ENCODE measurements at regions not wholly inside any gene's neighbourhood (a gene's known extent, or its start where the extent isn't known, plus 50 kb on each side); places are given as distances from the start of the nearest gene placed in this dataset.

DNA sequence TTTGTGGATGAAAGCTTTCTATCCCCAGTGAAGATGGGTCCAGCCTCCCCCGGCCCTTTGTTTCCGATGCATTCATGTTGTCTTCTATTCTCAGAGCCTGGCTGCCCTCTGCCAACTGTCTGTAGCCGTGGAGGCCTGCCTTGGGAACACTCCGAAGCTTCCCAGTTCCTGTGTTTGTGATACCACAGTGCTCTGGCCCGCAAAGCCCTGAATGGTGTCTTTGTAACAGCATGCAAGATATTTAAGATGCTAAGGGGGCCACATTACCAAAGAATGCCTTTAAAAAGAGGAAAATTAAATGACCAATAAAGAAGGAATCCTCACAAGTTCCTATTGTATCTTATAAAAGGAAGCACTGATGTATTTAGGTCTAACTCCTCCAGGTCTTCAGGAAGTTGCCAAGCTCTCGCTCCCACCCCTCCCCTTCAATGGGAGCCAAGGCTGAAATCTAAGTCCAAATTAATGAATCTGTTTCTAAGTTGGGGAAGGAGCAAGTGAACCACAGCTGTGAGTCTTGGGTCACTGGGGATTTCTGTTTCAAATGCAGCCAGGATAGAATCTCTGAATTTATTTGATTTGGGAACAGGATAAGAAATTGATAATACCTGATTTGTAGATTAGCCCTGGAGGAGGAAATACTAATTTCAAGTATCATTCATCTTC is 596.1 kb downstream of the QKI start:
- Histone ChIP-seq H3K9me3 (no peaks in the 10 kb centered on the region), H3K4me1 (no peaks in the 10 kb centered on the region), H3K4me3 (no peak overlapping the region), H3K27me3 (no peaks in the 10 kb centered on the region), H3K27ac (no peak overlapping the region), H3K36me3 (no peaks in the 10 kb centered on the region)
- intact Hi-C loops (cut with DNase I), result no loop called here
- DNase-seq (ENCODE audit: extremely low spot score in 2 of 2), result no peak
- TF ChIP-seq, protein P1, sequence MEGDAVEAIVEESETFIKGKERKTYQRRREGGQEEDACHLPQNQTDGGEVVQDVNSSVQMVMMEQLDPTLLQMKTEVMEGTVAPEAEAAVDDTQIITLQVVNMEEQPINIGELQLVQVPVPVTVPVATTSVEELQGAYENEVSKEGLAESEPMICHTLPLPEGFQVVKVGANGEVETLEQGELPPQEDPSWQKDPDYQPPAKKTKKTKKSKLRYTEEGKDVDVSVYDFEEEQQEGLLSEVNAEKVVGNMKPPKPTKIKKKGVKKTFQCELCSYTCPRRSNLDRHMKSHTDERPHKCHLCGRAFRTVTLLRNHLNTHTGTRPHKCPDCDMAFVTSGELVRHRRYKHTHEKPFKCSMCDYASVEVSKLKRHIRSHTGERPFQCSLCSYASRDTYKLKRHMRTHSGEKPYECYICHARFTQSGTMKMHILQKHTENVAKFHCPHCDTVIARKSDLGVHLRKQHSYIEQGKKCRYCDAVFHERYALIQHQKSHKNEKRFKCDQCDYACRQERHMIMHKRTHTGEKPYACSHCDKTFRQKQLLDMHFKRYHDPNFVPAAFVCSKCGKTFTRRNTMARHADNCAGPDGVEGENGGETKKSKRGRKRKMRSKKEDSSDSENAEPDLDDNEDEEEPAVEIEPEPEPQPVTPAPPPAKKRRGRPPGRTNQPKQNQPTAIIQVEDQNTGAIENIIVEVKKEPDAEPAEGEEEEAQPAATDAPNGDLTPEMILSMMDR (IDR thresholded peaks at IDR 0.05), result no peak
- no peak for TF ChIP-seq POLR2A (IDR thresholded peaks at IDR 0.05)
- TF ChIP-seq POLR2AphosphoS5 (IDR thresholded peaks at IDR 0.05; ENCODE audit: insufficient read depth in 1 of 2, low read depth in 1 of 2), result no peak

DNA sequence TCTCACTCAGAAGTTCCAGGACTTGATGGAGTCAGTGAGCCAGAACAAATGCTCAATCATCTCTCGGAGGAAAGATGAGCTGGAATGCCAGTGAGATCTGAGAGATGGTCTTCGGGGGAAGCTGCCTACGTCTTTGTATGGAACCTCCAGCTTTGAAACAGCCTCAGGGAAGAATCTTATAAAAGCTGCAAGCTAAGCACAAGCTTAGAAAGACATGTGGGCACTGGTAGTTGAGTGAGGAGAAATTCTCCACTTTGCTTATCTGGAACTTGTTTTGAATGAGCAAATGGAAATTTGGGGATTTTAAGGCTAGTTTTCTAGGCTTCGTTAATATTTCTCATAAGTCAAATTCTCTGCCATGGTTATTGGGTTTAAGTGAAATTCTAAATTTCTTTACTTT is 594.4 kb downstream of the QKI start:
- Histone ChIP-seq H3K4me1 (no peaks in the 10 kb centered on the region), H3K4me3 (no peak overlapping the region), H3K9me3 (no peaks in the 10 kb centered on the region), H3K27ac (no peak overlapping the region), H3K27me3 (no peaks in the 10 kb centered on the region), H3K36me3 (no peaks in the 10 kb centered on the region)
- TF ChIP-seq, protein P1 (IDR thresholded peaks at IDR 0.05), result no peak
- TF ChIP-seq POLR2AphosphoS5 (IDR thresholded peaks at IDR 0.05; ENCODE audit: insufficient read depth in 1 of 2, low read depth in 1 of 2) (no peak), POLR2A (IDR thresholded peaks at IDR 0.05) (no peak)
- no peak for DNase-seq (ENCODE audit: extremely low spot score in 2 of 2)
- intact Hi-C loops (cut with DNase I), result no loop called here

- TF ChIP-seq, protein P1 (IDR thresholded peaks at IDR 0.05), result no peak
- TF ChIP-seq POLR2AphosphoS5 (IDR thresholded peaks at IDR 0.05; ENCODE audit: insufficient read depth in 1 of 2, low read depth in 1 of 2) (no peak), POLR2A (IDR thresholded peaks at IDR 0.05) (no peak)
- H3K9me3 ChIP-seq, result no peaks in the 10 kb centered on the region
- no peak overlapping the region for H3K27ac ChIP-seq
- H3K27me3 ChIP-seq, result no peaks in the 10 kb centered on the region
- intact Hi-C loops (cut with DNase I), result no loop called here
- DNase-seq (ENCODE audit: extremely low spot score in 2 of 2), result no peak
- H3K4me1 ChIP-seq, result no peaks in the 10 kb centered on the region
- no peaks in the 10 kb centered on the region for H3K36me3 ChIP-seq
- H3K4me3 ChIP-seq, result no peak overlapping the region
Measured at GRCh38 chr6:164007881-164008280, 593.4 kb downstream of the QKI start.

DNA sequence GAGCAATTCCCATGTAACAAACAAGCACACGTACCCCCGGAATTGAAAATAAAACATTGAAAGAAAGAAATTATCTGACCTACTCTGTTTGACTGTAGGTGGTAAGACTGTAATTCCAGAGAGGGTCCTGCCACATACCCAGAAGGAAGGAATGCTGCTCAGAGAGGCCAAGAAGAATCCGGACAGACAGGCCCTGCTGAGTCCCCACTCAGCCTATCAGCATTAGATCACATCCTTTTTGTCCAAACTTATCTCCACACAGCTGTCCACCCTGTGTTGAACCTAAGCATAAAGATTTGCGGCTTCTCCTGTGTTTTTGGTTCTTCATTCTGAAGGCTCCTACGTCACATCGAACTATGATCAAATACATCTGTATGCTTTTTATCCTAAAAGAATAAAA is 591.9 kb downstream of the QKI start:
- H3K4me3 ChIP-seq, result no peak overlapping the region
- H3K9me3 ChIP-seq, result no peaks in the 10 kb centered on the region
- H3K4me1 ChIP-seq, result no peaks in the 10 kb centered on the region
- no peak for DNase-seq (ENCODE audit: extremely low spot score in 2 of 2)
- H3K27ac ChIP-seq, result no peak overlapping the region
- TF ChIP-seq POLR2A (IDR thresholded peaks at IDR 0.05) (no peak), POLR2AphosphoS5 (IDR thresholded peaks at IDR 0.05; ENCODE audit: insufficient read depth in 1 of 2, low read depth in 1 of 2) (no peak)
- TF ChIP-seq, protein P1 (IDR thresholded peaks at IDR 0.05), result no peak
- intact Hi-C loops (cut with DNase I), result no loop called here
- no peaks in the 10 kb centered on the region for H3K36me3 ChIP-seq
- H3K27me3 ChIP-seq, result no peaks in the 10 kb centered on the region

- no peak for TF ChIP-seq POLR2A (IDR thresholded peaks at IDR 0.05)
- no peak for TF ChIP-seq POLR2AphosphoS5 (IDR thresholded peaks at IDR 0.05; ENCODE audit: insufficient read depth in 1 of 2, low read depth in 1 of 2)
- DNase-seq (ENCODE audit: extremely low spot score in 2 of 2), result no peak
Measured at GRCh38 chr6:164005004-164005711, 590.6 kb downstream of the QKI start.

More at GRCh38 chr6:164005004-164005711, 590.6 kb downstream of the QKI start:
- Histone ChIP-seq H3K36me3 (no peaks in the 10 kb centered on the region), H3K4me1 (no peaks in the 10 kb centered on the region), H3K27ac (no peak overlapping the region), H3K27me3 (no peaks in the 10 kb centered on the region), H3K9me3 (no peaks in the 10 kb centered on the region), H3K4me3 (no peak overlapping the region)
- intact Hi-C loops (cut with DNase I), result no loop called here
